ENCODE measurements at regions not wholly inside any gene's neighbourhood (a gene's known extent, or its start where the extent isn't known, plus 50 kb on each side); places are given as distances from the start of the nearest gene placed in this dataset.

GRCh38 chr3:23644099-23644498 is 161.7 kb upstream of the UBE2E1 start:
- H3K4me1 Mint-ChIP-seq: peaks cover 5 to 6% of the 10 kb centered on the region in 2 donors
- peaks cover 0 to 1% (median 0%) of the 10 kb centered on the region in 3 donors for H3K27me3 Mint-ChIP-seq (ENCODE audit: low read depth in 3 of 3)
- no peak overlapping the region for H3K4me3 Mint-ChIP-seq
- no peak overlapping the region for H3K27ac Mint-ChIP-seq
- H3K9me3 Mint-ChIP-seq: no peaks in the 10 kb centered on the region
- DNase-seq: no peak
- peaks cover 0 to 3% (median 0%) of the 10 kb centered on the region in 3 donors for H3K36me3 Mint-ChIP-seq

GRCh38 chr3:23644676-23645075 is 161.1 kb upstream of the UBE2E1 start:
- Mint-ChIP-seq H3K36me3 (peaks cover 0 to 3% (median 0%) of the 10 kb centered on the region in 3 donors), H3K27ac (no peak overlapping the region), H3K27me3 (ENCODE audit: low read depth in 3 of 3) (peaks cover 0 to 1% (median 0%) of the 10 kb centered on the region in 3 donors), H3K4me1 (peaks cover 9 to 10% of the 10 kb centered on the region in 2 donors), H3K4me3 (no peak overlapping the region), H3K9me3 (no peaks in the 10 kb centered on the region)
- no peak for DNase-seq

GRCh38 chr3:23645533-23646183 is 160.1 kb upstream of the UBE2E1 start:
- H3K27me3 Mint-ChIP-seq (ENCODE audit: low read depth in 3 of 3): peaks cover 0 to 1% (median 0%) of the 10 kb centered on the region in 3 donors
- H3K9me3 Mint-ChIP-seq: no peaks in the 10 kb centered on the region
- peak overlapping the region in 1 of 6 donors; percentile 23 for H3K27ac Mint-ChIP-seq
- H3K4me1 Mint-ChIP-seq: peaks cover 9 to 13% of the 10 kb centered on the region in 2 donors
- DNase-seq: no peak
- no peak overlapping the region for H3K4me3 Mint-ChIP-seq
- H3K36me3 Mint-ChIP-seq: peaks cover 0 to 3% (median 0%) of the 10 kb centered on the region in 3 donors

- Mint-ChIP-seq H3K27me3 (ENCODE audit: low read depth in 3 of 3) (peaks cover 0 to 1% (median 0%) of the 10 kb centered on the region in 3 donors), H3K4me1 (peaks cover 9 to 13% of the 10 kb centered on the region in 2 donors), H3K4me3 (no peak overlapping the region), H3K36me3 (peaks cover 0 to 3% (median 0%) of the 10 kb centered on the region in 3 donors), H3K9me3 (no peaks in the 10 kb centered on the region), H3K27ac (no peak overlapping the region)
- no peak for DNase-seq
Measured at GRCh38 chr3:23646184-23646920, 159.4 kb upstream of the UBE2E1 start.

GRCh38 chr3:23647706-23648258 is 158.0 kb upstream of the UBE2E1 start:
- H3K4me1 Mint-ChIP-seq: peaks cover 9 to 13% of the 10 kb centered on the region in 2 donors
- no peak overlapping the region for H3K27ac Mint-ChIP-seq
- no peak overlapping the region for H3K4me3 Mint-ChIP-seq
- H3K36me3 Mint-ChIP-seq: peaks cover 0 to 7% (median 0%) of the 10 kb centered on the region in 3 donors
- peaks cover 0 to 1% (median 0%) of the 10 kb centered on the region in 3 donors for H3K27me3 Mint-ChIP-seq (ENCODE audit: low read depth in 3 of 3)
- no peak for DNase-seq
- no peaks in the 10 kb centered on the region for H3K9me3 Mint-ChIP-seq

- no peak overlapping the region for H3K27ac Mint-ChIP-seq
- H3K27me3 Mint-ChIP-seq (ENCODE audit: low read depth in 3 of 3): peaks cover 0 to 1% (median 0%) of the 10 kb centered on the region in 3 donors
- DNase-seq: no peak
- peaks cover 0 to 7% (median 0%) of the 10 kb centered on the region in 3 donors for H3K36me3 Mint-ChIP-seq
- no peaks in the 10 kb centered on the region for H3K9me3 Mint-ChIP-seq
- H3K4me3 Mint-ChIP-seq: no peak overlapping the region
- H3K4me1 Mint-ChIP-seq: peaks cover 13 to 14% of the 10 kb centered on the region in 2 donors
Measured at GRCh38 chr3:23648326-23648995, 157.3 kb upstream of the UBE2E1 start.

GRCh38 chr3:23648996-23649395 is 156.8 kb upstream of the UBE2E1 start:
- H3K9me3 Mint-ChIP-seq: no peaks in the 10 kb centered on the region
- DNase-seq: no peak
- H3K27ac Mint-ChIP-seq: no peak overlapping the region
- peaks cover 0 to 1% (median 0%) of the 10 kb centered on the region in 3 donors for H3K27me3 Mint-ChIP-seq (ENCODE audit: low read depth in 3 of 3)
- peaks cover 17 to 19% of the 10 kb centered on the region in 2 donors for H3K4me1 Mint-ChIP-seq
- no peak overlapping the region for H3K4me3 Mint-ChIP-seq
- H3K36me3 Mint-ChIP-seq: peaks cover 0 to 7% (median 0%) of the 10 kb centered on the region in 3 donors

- H3K36me3 Mint-ChIP-seq: peaks cover 0 to 7% (median 0%) of the 10 kb centered on the region in 3 donors
- peaks cover 0 to 1% (median 1%) of the 10 kb centered on the region in 3 donors for H3K27me3 Mint-ChIP-seq (ENCODE audit: low read depth in 3 of 3)
- peaks cover 17 to 19% of the 10 kb centered on the region in 2 donors for H3K4me1 Mint-ChIP-seq
- H3K27ac Mint-ChIP-seq: no peak overlapping the region
- no peak for DNase-seq
- H3K9me3 Mint-ChIP-seq: no peaks in the 10 kb centered on the region
- no peak overlapping the region for H3K4me3 Mint-ChIP-seq
Measured at GRCh38 chr3:23649448-23649847, 156.3 kb upstream of the UBE2E1 start.

- no peaks in the 10 kb centered on the region for H3K9me3 Mint-ChIP-seq
- no peak overlapping the region for H3K4me3 Mint-ChIP-seq
- DNase-seq: no peak
- no peak overlapping the region for H3K27ac Mint-ChIP-seq
- H3K36me3 Mint-ChIP-seq: peaks cover 0 to 7% (median 0%) of the 10 kb centered on the region in 3 donors
- peaks cover 0 to 3% (median 1%) of the 10 kb centered on the region in 3 donors for H3K27me3 Mint-ChIP-seq (ENCODE audit: low read depth in 3 of 3)
- H3K4me1 Mint-ChIP-seq: peaks cover 17 to 19% of the 10 kb centered on the region in 2 donors
Measured at GRCh38 chr3:23650371-23651140, 155.2 kb upstream of the UBE2E1 start.

GRCh38 chr3:23653647-23654525 is 151.9 kb upstream of the UBE2E1 start:
- no peak overlapping the region for H3K4me3 Mint-ChIP-seq

GRCh38 chr3:23654571-23654970 is 151.2 kb upstream of the UBE2E1 start:
- Mint-ChIP-seq H3K4me3 (no peak overlapping the region), H3K36me3 (peaks cover 0 to 4% (median 0%) of the 10 kb centered on the region in 3 donors), H3K4me1 (peaks cover 7 to 18% of the 10 kb centered on the region in 2 donors), H3K27me3 (ENCODE audit: low read depth in 3 of 3) (peaks cover 0 to 5% (median 3%) of the 10 kb centered on the region in 3 donors), H3K27ac (no peak overlapping the region), H3K9me3 (peaks cover 0 to 3% (median 0%) of the 10 kb centered on the region in 6 donors)
- no peak for DNase-seq

More at GRCh38 chr3:23653647-23654525, 151.9 kb upstream of the UBE2E1 start:
- Mint-ChIP-seq H3K27ac (peak overlapping the region in 1 of 6 donors; percentile 34), H3K27me3 (ENCODE audit: low read depth in 3 of 3) (peaks cover 0 to 5% (median 3%) of the 10 kb centered on the region in 3 donors), H3K9me3 (peaks cover 0 to 3% (median 0%) of the 10 kb centered on the region in 6 donors), H3K36me3 (peaks cover 0 to 4% (median 0%) of the 10 kb centered on the region in 3 donors), H3K4me1 (peaks cover 12 to 23% of the 10 kb centered on the region in 2 donors)
- no peak for DNase-seq

GRCh38 chr3:23655749-23656148 is 150.0 kb upstream of the UBE2E1 start:
- Mint-ChIP-seq H3K27me3 (ENCODE audit: low read depth in 3 of 3) (peaks cover 0 to 5% (median 3%) of the 10 kb centered on the region in 3 donors), H3K36me3 (peaks cover 0 to 4% (median 0%) of the 10 kb centered on the region in 3 donors), H3K9me3 (peaks cover 0 to 3% (median 0%) of the 10 kb centered on the region in 6 donors), H3K4me3 (no peak overlapping the region), H3K27ac (no peak overlapping the region), H3K4me1 (peaks cover 3 to 18% of the 10 kb centered on the region in 2 donors)
- DNase-seq: no peak
